GM18498 (cell line): ENCODE measurements at regions not wholly inside any gene's neighbourhood (a gene's known extent, or its start where the extent isn't known, plus 50 kb on each side); places are given as distances from the start of the nearest gene placed in this dataset.
"Not testable (repeated sequence)": the region's sequence is repeated elsewhere in the genome, so short reads cannot be mapped to it uniquely, and the experiment has no call there.

Experiments
- ATAC-seq: cut with Tn5 transposase; IDR thresholded peaks from one replicate; pipeline ENCODE4 v1.9.1; 2021; ENCODE audit warnings: mild to moderate bottlenecking, moderate library complexity; ENCODE audit not compliant: unreplicated experiment

- ATAC-seq, result no peak
These were observed 125.4 kb upstream of the CDK13 start for GRCh38 chr7:39824456-39825200.

GRCh38 chr7:39825401-39825980 lies 124.6 kb upstream of the CDK13 start:
- no peak for ATAC-seq

GRCh38 chr7:39826166-39826565 lies 123.9 kb upstream of the CDK13 start:
- no peak for ATAC-seq

- ATAC-seq, result no peak
These were observed 122.5 kb upstream of the CDK13 start for GRCh38 chr7:39827571-39827970.

- ATAC-seq, result no peak
These were observed 121.0 kb upstream of the CDK13 start for GRCh38 chr7:39829028-39829427.

GRCh38 chr7:39832519-39833085 lies 117.5 kb upstream of the CDK13 start:
- no peak for ATAC-seq

- not testable (repeated sequence) for ATAC-seq
These were observed 116.8 kb upstream of the CDK13 start for GRCh38 chr7:39833180-39833799.

GRCh38 chr7:39833865-39834634 lies 116.0 kb upstream of the CDK13 start:
- not testable (repeated sequence) for ATAC-seq

GRCh38 chr7:39838326-39838725 lies 111.7 kb upstream of the CDK13 start:
- no peak for ATAC-seq

GRCh38 chr7:39845006-39845405 lies 105.0 kb upstream of the CDK13 start:
- no peak for ATAC-seq

- no peak for ATAC-seq
These were observed 102.8 kb upstream of the CDK13 start for GRCh38 chr7:39847227-39847626.

GRCh38 chr7:39851466-39852045 lies 98.5 kb upstream of the CDK13 start:
- no peak for ATAC-seq

GRCh38 chr7:39854616-39855324 lies 95.3 kb upstream of the CDK13 start:
- peak; percentile 95 for ATAC-seq

GRCh38 chr7:39855325-39855674 lies 94.8 kb upstream of the CDK13 start:
- ATAC-seq, result peak; percentile 19

GRCh38 chr7:39863675-39864322 lies 86.3 kb upstream of the CDK13 start:
- not testable (repeated sequence) for ATAC-seq

GRCh38 chr7:39869888-39870522 lies 80.1 kb upstream of the CDK13 start:
- ATAC-seq, result not testable (repeated sequence)

GRCh38 chr7:39871610-39872009 lies 78.4 kb upstream of the CDK13 start:
- ATAC-seq, result not testable (repeated sequence)

GRCh38 chr7:39880556-39880955 lies 69.5 kb upstream of the CDK13 start:
- no peak for ATAC-seq

- ATAC-seq, result no peak
These were observed 67.8 kb upstream of the CDK13 start for GRCh38 chr7:39882148-39882784.
